ENCODE measurements at regions not wholly inside any gene's neighbourhood (a gene's known extent, or its start where the extent isn't known, plus 50 kb on each side); places are given as distances from the start of the nearest gene placed in this dataset.
"Not testable (repeated sequence)": the region's sequence is repeated elsewhere in the genome, so short reads cannot be mapped to it uniquely, and the experiment has no call there.

- DNase-seq, result not testable (repeated sequence)
These were observed 133.9 kb downstream of the TRIM43 start for GRCh38 chr2:95725677-95726076.

GRCh38 chr2:95727420-95727819 is 135.6 kb downstream of the TRIM43 start:
- DNase-seq, result peak in 4 of 56 donors; percentile 4 to 24 (median 14)

GRCh38 chr2:95728878-95729596 is 137.2 kb downstream of the TRIM43 start:
- peak in 49 of 56 donors; percentile 10 to 87 (median 57) for DNase-seq

GRCh38 chr2:95729597-95729955 is 137.8 kb downstream of the TRIM43 start:
- no peak for DNase-seq

GRCh38 chr2:95730813-95731212 is 139.0 kb downstream of the TRIM43 start:
- DNase-seq, result no peak

GRCh38 chr2:95734976-95735890 is 143.4 kb downstream of the TRIM43 start:
- no peak for DNase-seq

GRCh38 chr2:95738301-95738700 is 146.5 kb downstream of the TRIM43 start:
- no peak for DNase-seq

- not testable (repeated sequence) for DNase-seq
These were observed 160.3 kb downstream of the TRIM43 start for GRCh38 chr2:95752126-95752525.

GRCh38 chr2:95753812-95754211 is 162.0 kb downstream of the TRIM43 start:
- DNase-seq, result not testable (repeated sequence)

- DNase-seq, result not testable (repeated sequence)
These were observed 162.4 kb downstream of the TRIM43 start for GRCh38 chr2:95754213-95754612.

GRCh38 chr2:95754819-95755563 is 163.2 kb downstream of the TRIM43 start:
- DNase-seq, result not testable (repeated sequence)

GRCh38 chr2:95755956-95756669 is 164.3 kb downstream of the TRIM43 start:
- DNase-seq, result not testable (repeated sequence)

GRCh38 chr2:95757988-95758387 is 166.2 kb downstream of the TRIM43 start:
- DNase-seq, result no peak

- no peak for DNase-seq
These were observed 167.9 kb downstream of the TRIM43 start for GRCh38 chr2:95759481-95760246.

GRCh38 chr2:95760806-95761525 is 169.2 kb downstream of the TRIM43 start:
- peak in 7 of 56 donors; percentile 9 to 39 (median 21) for DNase-seq

GRCh38 chr2:95761556-95761955 is 169.8 kb downstream of the TRIM43 start:
- DNase-seq, result no peak

- DNase-seq, result not testable (repeated sequence)
These were observed 170.5 kb downstream of the TRIM43 start for GRCh38 chr2:95762023-95763021.

- DNase-seq, result not testable (repeated sequence)
These were observed 171.3 kb downstream of the TRIM43 start for GRCh38 chr2:95763074-95763473.
